Ishikawa (cell line): ENCODE measurements at regions not wholly inside any gene's neighbourhood (a gene's known extent, or its start where the extent isn't known, plus 50 kb on each side); places are given as distances from the start of the nearest gene placed in this dataset.

Experiments used
- CEBPB ChIP-seq: IDR thresholded peaks from 2 replicates; pipeline ENCODE4 v1.6.1; 2012
- CREB1 ChIP-seq: IDR thresholded peaks from 2 replicates; pipeline ENCODE4 v1.6.1; 2012; ENCODE audit warnings: low read depth
- EGR1 ChIP-seq: IDR thresholded peaks from 2 replicates; pipeline ENCODE4 v1.6.1; 2012
- EP300 ChIP-seq: IDR thresholded peaks from 2 replicates; pipeline ENCODE4 v1.6.1; 2012; ENCODE audit warnings: borderline replicate concordance
- FOXM1 ChIP-seq: IDR thresholded peaks from 2 replicates; pipeline ENCODE4 v1.6.1; 2012; ENCODE audit warnings: low read depth, borderline replicate concordance
- NFIC ChIP-seq: IDR thresholded peaks from 2 replicates; pipeline ENCODE4 v1.6.1; 2012
- RAD21 ChIP-seq: IDR thresholded peaks from 2 replicates; pipeline ENCODE4 v1.6.1; 2012; ENCODE audit warnings: low read depth
- TAF1 ChIP-seq: IDR thresholded peaks from 2 replicates; pipeline ENCODE4 v1.6.1; 2012; ENCODE audit warnings: low read depth, mild to moderate bottlenecking
- TCF12 ChIP-seq: IDR thresholded peaks from 2 replicates; pipeline ENCODE4 v1.6.1; 2012; ENCODE audit warnings: low read depth
- TEAD4 ChIP-seq: IDR thresholded peaks from 2 replicates; pipeline ENCODE4 v1.6.1; 2012
- YY1 ChIP-seq: IDR thresholded peaks from 2 replicates; pipeline ENCODE4 v1.6.1; 2012; ENCODE audit warnings: low read depth
- TF ChIP-seq, protein P1 (sequence below): IDR thresholded peaks from 2 replicates; pipeline ENCODE4 v1.6.1; 2012; ENCODE audit warnings: low read depth, mild to moderate bottlenecking
- TF ChIP-seq, protein P2 (sequence below): IDR thresholded peaks from 2 replicates; pipeline ENCODE4 v1.6.1; 2012
- TF ChIP-seq, protein P3 (sequence below): IDR thresholded peaks from 2 replicates; pipeline ENCODE4 v1.6.1; 2012

DNA sequence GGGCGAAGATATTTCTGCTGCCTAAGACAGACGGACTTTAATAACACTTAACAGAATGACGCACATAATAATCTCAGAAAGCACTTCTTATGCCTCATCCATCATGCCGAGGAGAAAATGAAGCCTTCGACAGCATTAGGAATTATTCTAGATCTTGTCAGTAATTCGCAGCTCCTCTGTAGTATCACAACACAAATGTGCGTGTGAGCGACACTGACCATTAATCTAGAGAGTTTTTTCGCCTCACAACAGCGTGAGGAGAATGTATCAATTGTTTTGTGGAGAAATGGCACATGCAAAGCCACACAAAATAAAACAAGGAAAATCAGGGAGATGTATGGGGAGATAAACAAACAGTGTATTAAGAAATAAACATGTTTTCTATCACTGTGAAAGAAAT is 410.2 kb upstream of the PSMD7 start:
- TF ChIP-seq, protein P1, sequence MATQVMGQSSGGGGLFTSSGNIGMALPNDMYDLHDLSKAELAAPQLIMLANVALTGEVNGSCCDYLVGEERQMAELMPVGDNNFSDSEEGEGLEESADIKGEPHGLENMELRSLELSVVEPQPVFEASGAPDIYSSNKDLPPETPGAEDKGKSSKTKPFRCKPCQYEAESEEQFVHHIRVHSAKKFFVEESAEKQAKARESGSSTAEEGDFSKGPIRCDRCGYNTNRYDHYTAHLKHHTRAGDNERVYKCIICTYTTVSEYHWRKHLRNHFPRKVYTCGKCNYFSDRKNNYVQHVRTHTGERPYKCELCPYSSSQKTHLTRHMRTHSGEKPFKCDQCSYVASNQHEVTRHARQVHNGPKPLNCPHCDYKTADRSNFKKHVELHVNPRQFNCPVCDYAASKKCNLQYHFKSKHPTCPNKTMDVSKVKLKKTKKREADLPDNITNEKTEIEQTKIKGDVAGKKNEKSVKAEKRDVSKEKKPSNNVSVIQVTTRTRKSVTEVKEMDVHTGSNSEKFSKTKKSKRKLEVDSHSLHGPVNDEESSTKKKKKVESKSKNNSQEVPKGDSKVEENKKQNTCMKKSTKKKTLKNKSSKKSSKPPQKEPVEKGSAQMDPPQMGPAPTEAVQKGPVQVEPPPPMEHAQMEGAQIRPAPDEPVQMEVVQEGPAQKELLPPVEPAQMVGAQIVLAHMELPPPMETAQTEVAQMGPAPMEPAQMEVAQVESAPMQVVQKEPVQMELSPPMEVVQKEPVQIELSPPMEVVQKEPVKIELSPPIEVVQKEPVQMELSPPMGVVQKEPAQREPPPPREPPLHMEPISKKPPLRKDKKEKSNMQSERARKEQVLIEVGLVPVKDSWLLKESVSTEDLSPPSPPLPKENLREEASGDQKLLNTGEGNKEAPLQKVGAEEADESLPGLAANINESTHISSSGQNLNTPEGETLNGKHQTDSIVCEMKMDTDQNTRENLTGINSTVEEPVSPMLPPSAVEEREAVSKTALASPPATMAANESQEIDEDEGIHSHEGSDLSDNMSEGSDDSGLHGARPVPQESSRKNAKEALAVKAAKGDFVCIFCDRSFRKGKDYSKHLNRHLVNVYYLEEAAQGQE: no peak
- TF ChIP-seq YY1: no peak
- no peak for TF ChIP-seq EP300
- TF ChIP-seq RAD21: no peak
- no peak for TF ChIP-seq CEBPB
- TF ChIP-seq FOXM1: no peak
- no peak for TF ChIP-seq TAF1
- no peak for TF ChIP-seq TEAD4
- TF ChIP-seq, protein P2, sequence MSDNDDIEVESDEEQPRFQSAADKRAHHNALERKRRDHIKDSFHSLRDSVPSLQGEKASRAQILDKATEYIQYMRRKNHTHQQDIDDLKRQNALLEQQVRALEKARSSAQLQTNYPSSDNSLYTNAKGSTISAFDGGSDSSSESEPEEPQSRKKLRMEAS: no peak
- no peak for TF ChIP-seq NFIC
- TF ChIP-seq EGR1: no peak
- TF ChIP-seq, protein P3, sequence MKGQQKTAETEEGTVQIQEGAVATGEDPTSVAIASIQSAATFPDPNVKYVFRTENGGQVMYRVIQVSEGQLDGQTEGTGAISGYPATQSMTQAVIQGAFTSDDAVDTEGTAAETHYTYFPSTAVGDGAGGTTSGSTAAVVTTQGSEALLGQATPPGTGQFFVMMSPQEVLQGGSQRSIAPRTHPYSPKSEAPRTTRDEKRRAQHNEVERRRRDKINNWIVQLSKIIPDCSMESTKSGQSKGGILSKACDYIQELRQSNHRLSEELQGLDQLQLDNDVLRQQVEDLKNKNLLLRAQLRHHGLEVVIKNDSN: no peak
- TF ChIP-seq CREB1: no peak
- TF ChIP-seq TCF12: no peak
